ENCODE measurements at regions not wholly inside any gene's neighbourhood (a gene's known extent, or its start where the extent isn't known, plus 50 kb on each side); places are given as distances from the start of the nearest gene placed in this dataset.

- H3K27ac ChIP-seq (ENCODE audit: low read depth, low read length), result no peak overlapping the region
- no peak overlapping the region for H2BK12ac ChIP-seq (ENCODE audit: low read depth, low read length)
- H2BK20ac ChIP-seq (ENCODE audit: low read length), result no peak overlapping the region
- no peaks in the 10 kb centered on the region for H3K79me1 ChIP-seq (ENCODE audit: low read depth, low read length)
- H3K4me3 ChIP-seq (ENCODE audit: extremely low read depth in 1 of 4, insufficient read depth in 2 of 4, low read depth in 3 of 4, low read length in 4 of 4), result no peak overlapping the region
- no peak overlapping the region for H3K56ac ChIP-seq (replicated peaks; ENCODE audit: insufficient read length, low read depth, low read length)
- H3K4me2 ChIP-seq (ENCODE audit: insufficient read depth in 1 of 2, low read depth in 2 of 2, low read length in 2 of 2), result no peak overlapping the region
- H3K14ac ChIP-seq (ENCODE audit: insufficient read length), result no peak overlapping the region
- DNase-seq (ENCODE audit: low read depth in 1 of 2, low spot score in 2 of 2) (no peak), FAIRE-seq (no peak)
- no peak overlapping the region for H2BK5ac ChIP-seq (ENCODE audit: low read depth, low read length)
- no peaks in the 10 kb centered on the region for H3K79me2 ChIP-seq (ENCODE audit: control insufficient read depth in 1 of 2, insufficient read depth in 2 of 2, low read length in 2 of 2)
- H2AK5ac ChIP-seq (ENCODE audit: low read depth, low read length), result no peak overlapping the region
- no peak overlapping the region for H3K4ac ChIP-seq (replicated peaks; ENCODE audit: insufficient read length, low read depth, low read length)
- WGBS, 2 experiments (ENCODE audit: extremely low coverage in 1 of 2, insufficient coverage in 1 of 2, insufficient read length in 1 of 2, insufficient replicate concordance in 2 of 2, low coverage in 1 of 2, low lambda C conversion rate in 2 of 2, missing lambda C conversion rate in 1 of 2), result 93% methylated on average over 1 of the region's 1 CpG; no CpG with 5 or more reads in 1 of the 2 experiments
- no peak overlapping the region for H3K18ac ChIP-seq (ENCODE audit: extremely low read depth, low read length)
- no peak overlapping the region for H2BK120ac ChIP-seq (replicated peaks; ENCODE audit: low read depth, low read length)
- no peak overlapping the region for H3K23ac ChIP-seq (ENCODE audit: insufficient read length)
- no peak overlapping the region for H2BK15ac ChIP-seq (ENCODE audit: low read length)
- no peak overlapping the region for H4K5ac ChIP-seq (ENCODE audit: insufficient read length, low read depth, low read length)
- H3K23me2 ChIP-seq (ENCODE audit: low read depth, low read length), result no peaks in the 10 kb centered on the region
- ChIA-PET POLR2A (ENCODE audit: partially characterized antibody) (no interaction called here), CTCF (ENCODE audit: partially characterized antibody) (interaction anchor here (0.6 to 2.2 kb wide), 4 partner anchors 24 to 39 kb away, joined by 3 to 6 read pairs (median 4); no protein-coding TSS in a partner anchor)
- no peak overlapping the region for H3K9ac ChIP-seq (replicated peaks in 1 of 4; ENCODE audit: extremely low read depth in 1 of 4, low read depth in 3 of 4, low read length in 3 of 4)
- H4K91ac ChIP-seq (replicated peaks; ENCODE audit: insufficient read length, low read length), result no peak overlapping the region
- H3K4me1 ChIP-seq (replicated peaks in 1 of 4; ENCODE audit: control insufficient read depth in 3 of 4, insufficient read depth in 4 of 4, low read length in 3 of 4), result no peaks in the 10 kb centered on the region
- H3K36me3 ChIP-seq (ENCODE audit: control insufficient read depth in 2 of 4, insufficient read depth in 4 of 4, low read length in 3 of 4), result no peaks in the 10 kb centered on the region
- H3K9me3 ChIP-seq (ENCODE audit: insufficient read depth in 2 of 2, low read depth in 1 of 2, low read length in 1 of 2), result no peaks in the 10 kb centered on the region; a peak in 1 of 4 replicates
- H4K8ac ChIP-seq (ENCODE audit: extremely low read depth, insufficient read depth, low read length), result no peak overlapping the region
- H2AFZ ChIP-seq (ENCODE audit: low read length), result no peak overlapping the region; the same call in 1 of the 2 replicates
- H3K27me3 ChIP-seq (replicated peaks in 1 of 4; ENCODE audit: control insufficient read depth in 3 of 4, extremely low read depth in 1 of 4, insufficient read depth in 3 of 4, low read length in 3 of 4), result no peaks in the 10 kb centered on the region
- H4K20me1 ChIP-seq (replicated peaks in 1 of 2; ENCODE audit: control insufficient read depth in 1 of 2, insufficient read depth in 2 of 2, low read length in 2 of 2), result no peaks in the 10 kb centered on the region
- TF ChIP-seq RFX5 (IDR thresholded peaks at IDR 0.05; ENCODE audit: borderline replicate concordance, low read depth, low read length) (no peak), TCF12 (IDR thresholded peaks at IDR 0.05; ENCODE audit: low read depth, low read length) (no peak), KDM5A (IDR thresholded peaks at IDR 0.05; ENCODE audit: low read length) (no peak), CHD1 (IDR thresholded peaks at IDR 0.05; ENCODE audit: low read depth, low read length) (no peak), NANOG (IDR thresholded peaks at IDR 0.05; ENCODE audit: insufficient read depth, low read depth, low read length, poor library complexity, severe bottlenecking) (no peak)
These were observed 251.1 kb downstream of the TRIB2 start for GRCh38 chr2:12967804-12968203.

Data from H1 (cell line).